ENCODE measurements at regions not wholly inside any gene's neighbourhood (a gene's known extent, or its start where the extent isn't known, plus 50 kb on each side); places are given as distances from the start of the nearest gene placed in this dataset.

DNA sequence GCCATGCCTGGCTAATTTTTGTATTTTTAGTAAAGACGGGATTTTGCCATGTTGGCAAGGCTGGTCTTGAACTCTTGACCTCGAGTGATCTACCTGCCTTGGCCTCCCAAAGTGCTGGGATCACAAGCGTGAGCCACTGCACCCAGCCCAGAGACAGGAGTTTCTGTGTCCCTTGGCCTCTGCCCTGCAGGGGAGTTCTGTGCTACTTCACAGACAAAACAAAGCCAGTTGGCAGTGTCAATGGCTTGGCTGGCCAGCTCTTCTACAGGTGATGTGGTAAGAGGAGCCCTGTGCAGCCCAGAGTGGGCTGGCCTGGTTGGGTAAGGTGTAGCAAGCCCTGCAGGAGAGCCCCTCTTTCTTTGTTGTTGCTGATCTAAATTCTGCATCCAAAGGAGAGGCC, 60.5 kb upstream of the SHISAL1 start:
- TF ChIP-seq, protein P1, sequence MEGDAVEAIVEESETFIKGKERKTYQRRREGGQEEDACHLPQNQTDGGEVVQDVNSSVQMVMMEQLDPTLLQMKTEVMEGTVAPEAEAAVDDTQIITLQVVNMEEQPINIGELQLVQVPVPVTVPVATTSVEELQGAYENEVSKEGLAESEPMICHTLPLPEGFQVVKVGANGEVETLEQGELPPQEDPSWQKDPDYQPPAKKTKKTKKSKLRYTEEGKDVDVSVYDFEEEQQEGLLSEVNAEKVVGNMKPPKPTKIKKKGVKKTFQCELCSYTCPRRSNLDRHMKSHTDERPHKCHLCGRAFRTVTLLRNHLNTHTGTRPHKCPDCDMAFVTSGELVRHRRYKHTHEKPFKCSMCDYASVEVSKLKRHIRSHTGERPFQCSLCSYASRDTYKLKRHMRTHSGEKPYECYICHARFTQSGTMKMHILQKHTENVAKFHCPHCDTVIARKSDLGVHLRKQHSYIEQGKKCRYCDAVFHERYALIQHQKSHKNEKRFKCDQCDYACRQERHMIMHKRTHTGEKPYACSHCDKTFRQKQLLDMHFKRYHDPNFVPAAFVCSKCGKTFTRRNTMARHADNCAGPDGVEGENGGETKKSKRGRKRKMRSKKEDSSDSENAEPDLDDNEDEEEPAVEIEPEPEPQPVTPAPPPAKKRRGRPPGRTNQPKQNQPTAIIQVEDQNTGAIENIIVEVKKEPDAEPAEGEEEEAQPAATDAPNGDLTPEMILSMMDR (IDR thresholded peaks at IDR 0.05; ENCODE audit: low read depth, low read length) = no peak
- no peak for TF ChIP-seq POLR2A (IDR thresholded peaks at IDR 0.05; ENCODE audit: extremely low read depth, insufficient read length)
- no peak for TF ChIP-seq MYC (IDR thresholded peaks at IDR 0.05; ENCODE audit: low read depth, low read length)
